ENCODE measurements at regions not wholly inside any gene's neighbourhood (a gene's known extent, or its start where the extent isn't known, plus 50 kb on each side); places are given as distances from the start of the nearest gene placed in this dataset.
"Not testable (repeated sequence)": the region's sequence is repeated elsewhere in the genome, so short reads cannot be mapped to it uniquely, and the experiment has no call there.

DNA sequence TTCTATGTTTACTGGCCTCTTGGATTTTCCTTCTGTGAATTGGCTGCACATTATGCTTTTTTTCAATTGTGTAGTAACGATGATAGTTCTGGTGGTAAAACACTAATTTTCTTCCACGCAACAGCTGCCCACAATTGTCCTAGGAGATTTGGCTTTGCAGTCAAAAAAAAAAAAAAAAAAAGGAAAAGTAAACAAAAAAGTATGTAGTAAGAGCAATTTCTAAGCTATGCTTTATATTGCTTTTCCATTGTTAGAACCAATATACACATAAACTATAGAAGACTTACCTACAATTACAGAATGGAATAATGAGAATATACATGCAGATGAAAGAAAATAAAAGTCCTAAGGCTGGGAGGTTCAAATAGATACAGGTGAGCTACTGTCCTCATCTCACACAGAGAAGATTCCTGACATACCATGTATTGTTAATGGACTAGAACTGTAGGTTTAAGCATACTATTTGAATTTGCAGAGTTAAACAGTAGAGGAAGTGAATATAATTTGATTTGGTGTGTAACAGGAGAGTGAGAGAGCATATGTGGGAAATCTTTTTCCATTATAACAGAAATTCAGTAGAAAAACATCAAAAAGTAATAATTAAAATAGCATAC is 976.2 kb downstream of the RAB28 start:
- no peak for DNase-seq (ENCODE audit: extremely low read depth, low read depth, low spot score)

DNA sequence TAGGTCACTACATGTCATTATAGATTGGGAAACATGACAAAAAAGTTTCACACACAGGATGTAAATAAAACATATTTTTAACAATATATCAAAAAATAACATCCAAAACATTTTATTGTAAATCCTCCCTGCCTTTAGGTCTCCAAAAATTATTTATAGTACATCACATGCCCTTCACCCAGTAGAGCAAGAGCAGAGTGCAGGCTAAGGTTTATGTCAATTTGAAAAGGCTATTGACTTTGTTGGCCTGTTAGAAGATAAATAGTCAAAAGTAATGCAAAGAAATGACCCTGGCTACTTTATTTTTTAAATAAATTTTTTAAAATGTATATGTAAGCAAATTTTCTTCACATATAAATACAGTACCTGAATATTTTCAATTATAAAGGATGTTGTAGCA is 983.7 kb downstream of the RAB28 start:
- DNase-seq (ENCODE audit: extremely low read depth, low read depth, low spot score): no peak

DNA sequence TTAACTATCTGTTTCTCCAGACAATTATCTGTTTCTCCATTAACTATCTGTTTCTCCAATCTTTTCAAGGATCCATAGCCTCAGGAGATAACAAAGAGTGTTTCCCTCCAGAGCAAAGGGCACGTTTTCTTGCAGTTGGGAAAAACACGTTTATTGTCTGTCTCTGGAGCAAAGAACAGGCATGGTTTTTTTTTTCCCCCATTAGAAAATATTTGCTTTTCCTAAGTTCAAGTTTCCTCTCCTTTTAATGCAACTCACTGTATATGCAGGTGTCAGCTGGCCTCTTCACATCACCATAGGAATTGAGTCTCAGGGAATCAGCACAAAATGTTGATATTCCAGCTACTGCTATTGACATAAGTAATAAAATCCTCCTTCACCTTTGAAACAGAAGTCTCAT is 984.4 kb downstream of the RAB28 start:
- DNase-seq (ENCODE audit: extremely low read depth, low read depth, low spot score): no peak

DNA sequence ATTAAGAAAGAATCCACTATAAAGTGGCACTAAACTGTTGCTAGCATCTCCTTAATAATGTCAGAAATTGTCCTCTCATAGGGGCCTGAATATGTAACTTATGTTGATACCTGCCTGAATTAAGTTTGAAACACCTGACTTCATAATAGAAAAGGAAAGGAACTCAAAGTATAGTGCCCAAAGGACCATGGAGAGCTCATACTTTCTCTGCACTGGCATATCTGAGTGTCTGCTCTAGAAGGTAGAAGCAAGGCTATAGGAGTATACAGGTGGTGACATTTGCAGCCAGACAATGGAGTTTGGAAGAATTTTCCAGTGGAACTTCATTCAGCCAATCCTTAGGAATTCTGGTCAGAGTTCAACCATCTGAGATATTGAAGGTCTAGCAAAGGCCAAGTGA is 988.9 kb downstream of the RAB28 start:
- DNase-seq (ENCODE audit: extremely low read depth, low read depth, low spot score): no peak

DNA sequence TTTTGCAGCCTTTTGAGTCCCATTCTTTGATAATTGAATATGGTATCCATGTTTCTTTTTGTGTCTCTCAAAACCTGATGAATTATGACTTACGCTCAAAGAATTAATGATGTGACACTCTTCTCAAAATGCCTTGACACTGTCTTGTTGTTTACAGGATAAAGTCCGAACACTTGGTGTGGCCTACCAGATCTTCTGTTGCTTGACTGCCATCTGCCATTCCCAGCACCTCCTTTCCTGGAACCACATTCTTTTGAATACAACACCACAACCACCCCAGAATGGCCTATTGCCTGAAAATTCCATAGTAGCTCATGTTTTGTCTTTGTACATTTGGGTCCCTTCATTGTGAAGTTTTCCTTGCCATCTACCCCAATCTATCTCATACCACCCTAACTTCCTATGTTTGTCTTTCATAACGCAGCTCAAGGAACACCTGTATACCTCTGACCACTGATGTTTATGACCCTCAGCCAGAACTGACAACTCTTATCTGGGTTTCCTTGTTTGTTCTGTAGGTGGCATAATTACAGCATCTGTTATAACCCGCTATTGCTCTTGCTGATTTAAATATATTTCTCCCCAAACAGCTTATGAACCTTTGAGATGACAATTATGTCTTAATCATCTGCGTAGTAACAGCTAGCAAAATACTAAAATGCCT is 991.3 kb downstream of the RAB28 start:
- no peak for DNase-seq (ENCODE audit: extremely low read depth, low read depth, low spot score)

DNA sequence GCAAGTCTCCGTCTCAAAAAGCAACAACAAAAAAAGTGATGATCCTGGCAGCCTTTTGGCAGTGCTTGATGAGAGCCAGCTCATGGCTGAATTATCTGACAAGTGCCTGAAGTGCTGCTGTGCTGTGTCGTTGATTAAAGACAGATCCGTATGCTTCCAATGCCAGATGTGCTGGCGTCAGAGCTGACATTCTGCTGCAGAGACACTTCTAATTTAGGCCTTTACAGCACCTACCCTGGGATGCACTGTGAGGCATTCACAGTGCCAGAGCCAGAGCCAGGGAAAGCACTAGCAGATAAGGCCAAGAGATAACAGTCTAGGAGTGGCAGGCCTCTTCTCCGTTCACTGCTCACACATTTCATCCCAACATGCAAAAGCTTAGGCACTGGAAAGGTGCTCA is 995.5 kb downstream of the RAB28 start:
- DNase-seq (ENCODE audit: extremely low read depth, low read depth, low spot score): no peak

DNA sequence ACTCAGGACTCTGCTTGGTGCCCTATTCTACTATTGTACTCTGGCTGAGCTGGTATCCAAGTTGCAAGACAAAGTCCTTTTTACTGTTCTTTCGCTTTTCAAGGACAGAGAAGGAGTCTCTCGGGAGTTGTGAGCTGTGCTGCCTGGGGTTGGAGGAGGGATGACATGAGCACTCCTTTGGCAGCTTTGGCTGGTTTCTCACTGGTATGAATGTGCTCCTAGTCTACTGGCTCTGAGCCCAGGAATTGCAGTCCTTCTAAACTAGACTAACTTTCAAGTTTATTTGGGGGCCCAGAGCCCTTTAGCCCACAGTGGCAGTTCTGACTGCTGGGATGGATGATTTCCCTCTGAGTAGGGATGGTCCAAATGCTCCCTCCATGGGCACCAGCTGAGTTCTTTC is 997.1 kb downstream of the RAB28 start:
- DNase-seq (ENCODE audit: extremely low read depth, low read depth, low spot score): no peak

DNA sequence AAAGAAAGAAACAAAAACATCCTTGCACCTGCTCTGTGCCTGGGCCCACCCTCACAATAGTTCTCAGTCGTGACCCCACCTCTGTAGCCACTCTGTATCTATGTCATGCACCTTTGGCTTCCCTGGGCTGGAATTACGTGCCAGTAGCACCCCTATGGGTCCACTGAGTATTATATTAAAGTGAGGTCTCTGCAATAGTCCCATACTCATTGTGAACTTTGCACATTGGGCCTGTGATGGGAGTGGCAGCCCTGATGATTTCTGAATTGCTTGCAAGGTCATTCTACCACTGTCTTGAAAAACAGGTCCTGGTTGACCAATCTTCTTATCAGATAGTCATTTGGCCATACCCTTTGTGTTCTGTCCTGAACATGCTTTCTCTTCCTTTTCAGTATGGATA is 1012.1 kb downstream of the RAB28 start:
- no peak for DNase-seq (ENCODE audit: extremely low read depth, low read depth, low spot score)

DNA sequence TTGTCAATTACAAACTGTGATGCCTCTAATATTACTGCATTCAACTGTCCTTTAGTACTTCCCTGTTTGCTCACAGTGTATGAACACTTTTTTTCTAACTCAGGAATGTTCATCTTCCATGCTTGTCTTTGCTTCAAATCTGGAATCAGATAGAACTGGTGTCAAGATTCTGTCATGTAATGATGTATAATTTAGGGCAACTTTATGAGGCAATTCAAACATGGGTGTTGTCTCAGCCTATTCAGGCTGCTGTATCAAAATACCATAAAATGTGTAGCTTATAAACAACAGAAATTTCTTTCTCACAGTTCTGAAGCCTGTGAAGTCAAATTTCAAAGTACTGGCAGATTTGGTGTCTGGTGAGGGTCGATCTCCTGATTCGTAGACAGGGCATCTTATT is 1012.9 kb downstream of the RAB28 start:
- DNase-seq (ENCODE audit: extremely low read depth, low read depth, low spot score): no peak

DNA sequence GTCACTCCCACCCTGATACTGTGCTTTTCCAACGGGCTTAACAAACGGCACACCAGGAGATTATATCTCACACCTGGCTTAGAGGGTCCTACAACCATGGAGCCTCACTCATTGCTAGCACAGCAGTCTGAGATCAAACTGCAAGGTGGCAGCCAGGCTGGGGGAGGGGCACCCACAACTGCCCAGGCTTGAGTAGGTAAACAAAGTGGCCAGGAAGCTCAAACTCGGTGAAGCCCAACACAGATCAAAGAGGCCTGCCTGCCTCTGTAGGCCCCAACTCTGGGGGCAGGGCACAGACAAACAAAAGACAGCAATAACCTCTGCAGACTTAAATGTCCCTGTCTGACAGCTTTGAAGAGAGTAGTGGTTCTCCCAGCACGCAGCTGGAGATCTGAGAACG is 1022.6 kb downstream of the RAB28 start:
- not testable (repeated sequence) for DNase-seq (ENCODE audit: extremely low read depth, low read depth, low spot score)

DNA sequence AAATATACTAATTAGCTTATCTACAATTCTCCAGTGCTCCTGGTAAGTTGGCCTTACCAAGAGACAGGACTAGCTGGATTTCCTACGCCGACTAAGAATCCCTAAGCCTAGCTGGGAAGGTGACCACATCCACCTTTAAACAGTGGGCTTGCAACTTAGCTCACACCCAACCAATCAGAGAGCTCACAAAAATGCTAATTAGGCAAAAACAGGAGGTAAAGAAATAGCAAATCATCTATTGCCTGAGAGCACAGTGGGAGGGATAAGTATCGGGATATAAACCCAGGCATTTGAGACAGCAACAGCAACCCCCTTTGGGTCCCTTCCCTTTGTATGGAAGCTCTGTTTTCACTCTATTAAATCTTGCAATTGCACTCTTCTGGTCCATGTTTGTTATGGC is 1025.0 kb downstream of the RAB28 start:
- no peak for DNase-seq (ENCODE audit: extremely low read depth, low read depth, low spot score)

DNA sequence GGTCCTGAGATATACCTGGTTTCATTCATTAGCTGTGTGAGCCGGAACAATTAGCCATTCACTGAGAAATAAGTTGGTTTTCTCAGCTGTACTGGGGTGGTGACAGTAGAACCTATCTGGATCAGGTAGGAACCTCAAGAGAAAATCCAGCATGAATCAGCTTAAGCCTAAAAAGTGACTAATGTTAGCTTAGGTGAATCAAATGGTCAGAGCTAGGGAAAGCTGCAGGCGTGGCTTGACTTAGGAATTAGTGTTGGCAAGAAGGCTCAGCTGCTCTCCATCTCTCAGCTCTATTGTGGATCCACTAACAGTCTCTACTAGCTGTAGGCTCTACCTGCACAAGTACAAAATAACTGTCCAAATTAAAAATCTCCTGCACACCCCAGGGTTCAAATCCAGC is 1025.5 kb downstream of the RAB28 start:
- no peak for DNase-seq (ENCODE audit: extremely low read depth, low read depth, low spot score)

DNA sequence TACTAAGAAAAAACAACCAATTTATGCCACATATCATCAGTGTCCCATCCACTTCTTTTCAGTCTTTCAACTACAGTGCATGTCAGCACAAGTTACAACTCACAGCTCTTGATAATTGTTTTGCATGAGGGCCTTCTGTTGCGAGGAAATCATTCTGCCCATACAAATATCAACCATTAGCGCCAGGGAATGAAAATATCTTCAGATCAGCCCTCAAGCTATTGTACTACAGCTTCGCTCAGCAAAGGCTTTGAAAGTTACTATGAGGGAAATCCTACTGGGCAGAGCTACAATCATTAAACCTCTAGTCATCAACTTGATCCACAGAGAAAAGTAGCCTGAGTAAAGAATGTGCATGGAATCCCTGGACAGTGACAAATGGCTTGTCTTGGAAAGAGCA is 1023.6 kb upstream of the HS3ST1 start:
- DNase-seq (ENCODE audit: extremely low read depth, low read depth, low spot score): no peak

DNA sequence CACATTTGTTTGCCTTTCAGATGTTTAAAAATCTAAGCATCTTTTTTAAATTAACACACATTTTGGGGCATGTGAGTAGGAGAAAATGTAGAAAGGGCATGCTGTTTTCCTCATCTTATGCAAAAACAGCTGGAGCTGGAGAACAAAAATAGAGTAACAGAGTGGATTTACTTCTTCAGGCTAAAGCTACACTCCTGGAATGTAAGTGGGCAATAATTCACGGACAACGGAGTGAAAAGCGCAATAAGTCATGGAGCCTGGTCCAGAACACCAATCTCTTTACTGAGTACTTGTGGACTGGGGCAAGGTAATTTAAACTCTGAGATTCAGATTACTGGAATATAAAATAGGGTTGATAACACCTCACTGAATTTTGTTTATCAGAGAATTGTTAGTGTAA is 1018.8 kb upstream of the HS3ST1 start:
- DNase-seq (ENCODE audit: extremely low read depth, low read depth, low spot score): no peak

DNA sequence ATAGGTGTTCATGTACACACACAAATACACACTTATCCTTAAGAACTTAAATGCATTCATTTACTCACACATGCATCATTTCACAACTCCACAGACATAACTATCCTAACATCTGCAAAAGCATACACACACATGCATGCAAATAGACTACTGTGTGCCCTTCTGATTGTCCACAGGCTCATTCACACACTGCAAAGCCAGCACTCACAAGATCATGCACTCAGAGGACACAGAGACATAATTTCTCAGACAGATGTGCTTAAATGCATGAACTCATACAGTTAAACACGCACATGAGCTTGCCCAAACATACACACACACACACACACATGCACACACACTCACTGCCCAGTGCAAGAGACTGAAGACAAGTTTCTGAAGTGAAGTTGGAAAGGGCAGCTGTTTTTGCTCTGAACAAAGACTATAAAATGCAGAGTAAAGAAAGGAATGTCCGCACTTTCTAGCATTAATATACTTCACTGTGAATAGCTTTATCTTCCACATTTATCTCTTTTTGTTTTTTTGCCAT is 1018.0 kb upstream of the HS3ST1 start:
- no peak for DNase-seq (ENCODE audit: extremely low read depth, low read depth, low spot score)

DNA sequence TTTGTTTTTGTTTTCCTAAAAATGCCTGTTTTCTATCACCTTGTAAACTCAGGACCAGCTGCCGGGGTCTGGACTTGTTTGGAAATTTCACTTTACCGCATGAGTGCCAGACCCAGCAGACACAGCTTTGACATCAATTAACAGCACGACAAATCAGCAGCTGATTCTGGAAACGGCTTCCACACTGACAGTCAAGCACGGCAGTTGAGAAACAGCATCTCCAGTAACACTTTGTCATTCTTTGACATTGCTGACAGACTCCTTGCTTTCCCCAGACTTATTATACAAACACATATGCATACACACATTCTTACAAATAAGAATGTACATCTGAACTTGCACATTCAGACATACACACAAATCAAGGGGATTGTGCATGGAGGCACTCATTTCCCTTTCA is 1017.6 kb upstream of the HS3ST1 start:
- DNase-seq (ENCODE audit: extremely low read depth, low read depth, low spot score): no peak

DNA sequence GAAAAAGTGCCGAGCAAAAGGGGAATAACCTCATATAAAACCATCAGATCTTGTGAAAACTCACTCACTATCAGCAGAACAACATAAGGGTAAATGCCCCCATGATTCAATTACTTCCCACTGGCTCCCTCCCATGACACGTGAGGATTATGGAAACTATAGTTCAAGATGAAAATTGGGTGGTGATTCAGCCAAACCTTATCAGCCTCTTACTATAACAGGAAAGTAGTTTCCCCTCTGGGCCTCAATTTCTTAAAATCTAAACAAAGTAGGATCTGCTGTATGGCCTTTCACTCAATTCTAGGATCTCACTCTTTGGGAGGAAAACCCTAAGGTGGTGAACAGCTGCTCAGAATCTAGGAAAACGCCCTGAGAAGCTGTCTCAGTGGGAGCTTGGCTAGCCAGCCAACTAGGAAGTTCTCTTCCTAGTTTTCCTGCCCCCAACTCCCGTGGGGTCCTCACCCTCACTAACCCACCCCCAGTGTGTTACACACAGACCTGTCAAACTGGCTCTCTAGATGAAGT is 1017.1 kb upstream of the HS3ST1 start:
- no peak for DNase-seq (ENCODE audit: extremely low read depth, low read depth, low spot score)

DNA sequence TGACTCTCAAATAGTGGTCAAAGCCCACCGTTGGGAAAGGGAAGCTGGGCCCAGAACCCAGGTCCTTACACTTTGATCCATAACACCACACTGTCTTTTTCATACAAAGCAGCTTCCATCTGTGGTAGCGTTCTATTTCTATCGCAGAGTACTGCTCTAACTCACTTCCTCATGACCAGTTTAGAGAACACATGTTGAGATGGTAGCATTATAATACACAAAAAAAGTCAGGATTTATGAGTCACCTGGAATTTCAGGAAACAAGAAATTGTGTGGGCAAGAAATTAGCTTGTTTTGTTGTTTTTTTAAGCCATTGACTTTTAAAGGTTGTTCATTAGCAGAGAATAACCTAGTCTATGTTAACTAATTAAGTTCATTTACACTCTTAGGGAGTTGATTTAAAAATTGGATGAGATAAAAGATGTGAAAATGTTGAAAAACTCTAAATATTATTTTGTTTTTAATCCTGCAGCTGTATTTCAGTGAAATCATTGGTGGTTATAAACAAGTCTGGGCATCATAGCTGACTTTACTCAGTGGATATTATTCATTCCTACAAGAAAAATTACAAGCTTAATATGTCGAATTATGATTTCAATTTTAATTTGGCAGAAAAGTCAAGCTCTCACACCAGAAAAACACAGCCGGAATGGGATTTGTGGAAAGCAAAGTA is 1011.1 kb upstream of the HS3ST1 start:
- peak; percentile 47 for DNase-seq (ENCODE audit: extremely low read depth, low read depth, low spot score)

DNA sequence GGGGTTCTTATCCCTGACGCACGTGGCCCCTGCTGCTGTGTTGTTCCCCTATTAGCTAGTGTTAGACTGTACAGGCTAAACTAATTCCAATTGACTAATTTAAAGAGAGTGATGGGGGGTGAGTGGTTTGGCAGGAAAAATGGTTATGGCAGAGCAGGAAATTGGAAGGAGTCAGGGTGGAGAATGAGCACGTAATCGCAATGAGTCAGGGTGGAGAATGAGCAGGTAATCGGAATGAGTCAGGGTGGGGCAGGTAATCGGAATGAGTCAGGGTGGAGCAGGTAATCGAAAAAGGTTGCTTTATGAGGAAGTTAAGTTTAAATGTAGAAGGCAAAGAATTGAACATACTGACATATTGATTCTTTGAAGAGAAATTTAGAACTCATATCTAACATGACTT is 1002.6 kb upstream of the HS3ST1 start:
- DNase-seq (ENCODE audit: extremely low read depth, low read depth, low spot score): not testable (repeated sequence)

DNA sequence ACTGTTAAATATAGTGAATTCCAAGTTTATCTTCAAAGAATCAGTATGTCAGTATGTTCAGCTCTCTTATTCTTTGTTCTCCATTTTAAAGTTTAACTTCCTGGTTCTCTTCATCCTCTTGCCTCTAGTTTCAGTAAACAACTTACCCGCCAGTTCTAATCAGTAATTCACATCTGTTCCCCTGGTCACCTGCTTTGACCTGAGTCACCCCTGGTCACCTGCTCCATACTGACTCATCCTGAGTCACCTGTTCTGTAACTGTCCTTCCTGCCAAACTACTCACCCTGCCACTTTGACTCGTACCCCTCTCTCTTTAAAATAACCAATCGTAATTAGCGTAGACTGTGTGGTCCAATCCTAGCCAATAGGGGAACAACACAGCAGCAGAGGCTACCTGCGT is 992.7 kb upstream of the HS3ST1 start:
- DNase-seq (ENCODE audit: extremely low read depth, low read depth, low spot score): no peak

DNA sequence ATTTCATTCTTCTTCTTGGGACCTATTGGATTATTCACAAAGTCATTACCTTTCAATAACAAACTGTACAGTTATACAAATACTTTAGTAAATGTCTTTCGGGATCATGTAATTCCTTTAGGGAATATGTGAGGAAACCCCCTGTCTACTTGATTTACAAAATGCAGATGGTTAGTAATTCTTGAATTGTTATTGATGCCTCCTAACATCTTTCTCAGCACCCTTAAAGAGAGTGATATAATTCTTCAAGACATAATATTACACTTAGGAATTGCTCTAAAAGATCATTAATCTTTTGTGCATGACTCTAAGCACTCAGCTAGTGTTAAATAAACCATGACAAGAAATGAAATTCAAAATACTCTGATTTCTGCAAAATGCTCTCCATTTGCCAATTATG is 988.1 kb upstream of the HS3ST1 start:
- DNase-seq (ENCODE audit: extremely low read depth, low read depth, low spot score): no peak
